GM18858 (cell line): ENCODE measurements at regions not wholly inside any gene's neighbourhood (a gene's known extent, or its start where the extent isn't known, plus 50 kb on each side); places are given as distances from the start of the nearest gene placed in this dataset.

Experiments used
- ATAC-seq: cut with Tn5 transposase; IDR thresholded peaks from one replicate; pipeline ENCODE4 v1.9.1; 2021; ENCODE audit not compliant: unreplicated experiment

DNA sequence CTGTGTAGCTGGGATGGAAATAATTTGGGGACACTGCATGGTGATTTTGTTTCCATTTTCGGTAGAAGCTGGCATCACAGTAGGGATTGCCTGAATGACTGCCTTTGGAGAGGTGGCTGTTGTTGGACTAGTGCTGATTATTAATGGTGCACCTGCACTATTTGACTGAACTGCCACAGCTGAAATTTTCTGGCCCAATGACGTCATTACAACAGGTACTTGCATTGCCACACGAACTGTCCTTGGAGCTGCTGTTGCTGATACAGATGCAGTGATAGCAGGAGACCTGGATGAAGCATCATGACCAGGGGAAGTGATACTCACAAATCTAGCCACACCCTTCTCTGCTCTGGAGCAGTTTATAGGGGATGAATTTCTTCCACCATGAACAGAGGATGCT is 95.6 kb upstream of the FOXC1 start:
- ATAC-seq: no peak

GRCh38 chr6:1515280-1515679 is 94.4 kb upstream of the FOXC1 start:
- no peak for ATAC-seq

GRCh38 chr6:1515781-1516180 is 93.9 kb upstream of the FOXC1 start:
- ATAC-seq: no peak

DNA sequence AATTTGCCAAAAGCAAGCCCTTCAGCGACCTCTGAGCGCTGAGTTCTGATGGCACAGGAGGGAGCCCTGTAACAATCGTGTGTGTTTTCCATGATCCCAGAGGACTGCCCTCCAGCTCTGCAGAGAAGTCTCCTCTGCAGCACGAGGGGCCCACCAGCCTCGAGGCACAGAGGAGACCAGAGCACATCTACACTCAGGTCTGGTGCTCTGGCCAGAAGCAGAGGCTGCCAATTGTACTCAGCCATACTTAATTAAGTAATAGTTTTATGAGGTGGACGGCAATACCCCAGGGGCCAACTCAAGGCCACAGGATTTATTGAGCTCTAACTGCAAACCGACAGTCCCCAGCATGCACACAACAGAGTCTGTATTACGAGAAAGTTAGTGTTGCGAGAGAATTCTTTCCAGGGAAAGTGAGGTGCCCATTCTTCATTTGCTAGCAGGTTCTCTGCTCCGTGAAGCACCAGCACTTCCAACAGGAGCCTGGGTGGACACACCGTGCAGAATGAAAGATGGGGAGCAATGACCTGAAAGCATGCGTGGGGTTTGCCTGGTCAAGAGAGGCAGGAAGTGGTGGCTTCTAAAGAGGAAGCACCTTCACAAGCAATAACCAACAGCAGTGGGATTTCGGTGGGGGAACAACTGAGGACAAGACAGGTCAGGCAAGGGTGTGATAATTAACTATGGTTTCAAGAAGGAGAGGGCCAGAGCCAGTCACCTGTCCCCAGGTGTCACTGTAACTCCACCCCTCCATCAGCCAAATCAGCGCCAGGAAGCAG is 92.8 kb upstream of the FOXC1 start:
- ATAC-seq: no peak

DNA sequence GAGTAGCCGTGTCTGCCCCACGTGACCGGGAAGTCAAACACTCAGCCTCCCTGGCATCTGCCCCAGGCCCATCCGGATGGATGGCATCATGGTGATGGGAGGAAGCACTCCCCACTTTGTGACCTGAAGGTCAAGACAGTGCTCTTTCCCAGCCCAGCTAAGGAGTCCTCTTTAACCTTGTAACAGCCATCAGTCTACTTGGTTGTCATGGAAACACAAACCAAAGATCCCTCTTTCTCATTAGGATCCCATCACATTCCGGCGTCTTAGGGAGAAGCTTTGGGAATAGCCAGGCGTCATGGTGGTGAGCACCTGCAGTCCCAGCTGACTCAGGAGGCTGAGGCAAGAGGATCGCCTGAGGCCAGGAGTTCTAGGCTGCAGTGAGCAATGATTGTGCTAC is 90.9 kb upstream of the FOXC1 start:
- no peak for ATAC-seq

GRCh38 chr6:1519597-1519996 is 90.1 kb upstream of the FOXC1 start:
- no peak for ATAC-seq

DNA sequence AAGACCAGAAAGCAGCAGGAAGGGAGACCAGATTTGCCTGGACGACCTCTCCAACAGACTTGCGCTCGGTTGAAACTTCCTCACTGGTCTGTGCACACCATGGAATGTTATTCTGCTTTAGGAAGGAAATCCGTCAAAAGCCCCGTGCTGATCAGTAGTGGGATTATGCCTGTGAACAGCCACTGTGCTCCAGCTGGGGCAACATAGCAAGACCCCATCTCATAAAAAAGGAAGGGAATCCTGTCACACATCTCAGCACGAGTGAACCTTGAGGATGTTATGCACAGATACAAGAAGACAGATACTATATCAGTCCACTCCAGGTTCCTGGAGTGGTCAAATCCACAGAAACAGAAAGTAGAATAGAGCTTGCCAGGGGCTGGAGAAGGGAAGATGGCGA is 86.9 kb upstream of the FOXC1 start:
- ATAC-seq: no peak

DNA sequence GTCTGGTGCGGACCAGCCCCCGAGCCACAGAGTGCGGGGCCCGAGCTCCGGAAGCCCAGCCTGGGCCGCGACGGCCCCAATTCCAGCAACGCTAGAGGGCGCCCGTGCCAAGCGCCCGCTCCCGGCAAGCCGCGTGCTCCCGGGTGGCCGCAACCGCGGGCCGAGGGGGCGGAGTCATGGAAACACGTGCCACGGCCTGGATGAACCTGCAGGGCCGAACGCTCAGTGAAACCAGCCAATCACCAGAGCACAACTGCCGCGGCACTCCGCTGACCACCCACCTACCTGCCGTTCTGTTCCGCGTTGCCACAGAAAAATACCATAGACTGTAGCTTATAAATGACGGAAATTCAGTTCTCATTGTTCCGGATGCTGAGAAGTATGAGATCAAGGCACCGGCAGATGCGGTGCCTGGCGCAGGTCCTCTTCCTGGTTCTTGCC is 85.7 kb upstream of the FOXC1 start:
- no peak for ATAC-seq

GRCh38 chr6:1525364-1526038 is 84.2 kb upstream of the FOXC1 start:
- ATAC-seq: no peak

DNA sequence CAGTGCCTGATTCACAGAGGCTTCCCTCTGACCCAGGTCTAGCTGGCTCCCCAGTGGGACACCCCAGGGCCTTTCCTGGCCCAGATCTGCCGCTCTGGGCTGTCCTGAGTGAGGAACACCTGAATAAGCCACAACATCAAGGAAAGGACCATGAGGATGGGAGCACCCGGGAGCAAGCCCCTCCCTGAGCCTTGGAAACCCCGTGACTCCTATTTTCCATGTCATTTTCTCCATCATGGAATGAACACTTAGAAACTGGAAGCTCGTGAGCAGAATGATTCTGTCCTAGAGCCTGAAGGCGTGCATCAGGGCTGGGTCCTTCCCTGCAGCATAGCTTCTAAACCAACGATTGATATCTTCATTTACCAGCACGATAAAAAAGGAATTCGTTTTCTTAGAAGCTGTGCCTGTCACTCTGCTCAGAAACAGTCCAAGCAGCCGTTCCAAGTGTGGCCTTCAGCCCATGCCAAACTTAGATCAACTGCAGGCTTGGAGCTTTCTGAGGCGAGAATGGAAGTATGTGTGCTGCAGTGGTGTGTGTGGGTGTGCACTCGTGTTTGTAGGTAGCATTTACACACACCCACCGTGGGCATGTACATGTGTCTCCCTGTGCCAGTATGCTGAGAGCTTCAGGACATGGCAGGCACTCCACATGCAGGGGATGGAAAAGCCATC is 83.2 kb upstream of the FOXC1 start:
- ATAC-seq: no peak

DNA sequence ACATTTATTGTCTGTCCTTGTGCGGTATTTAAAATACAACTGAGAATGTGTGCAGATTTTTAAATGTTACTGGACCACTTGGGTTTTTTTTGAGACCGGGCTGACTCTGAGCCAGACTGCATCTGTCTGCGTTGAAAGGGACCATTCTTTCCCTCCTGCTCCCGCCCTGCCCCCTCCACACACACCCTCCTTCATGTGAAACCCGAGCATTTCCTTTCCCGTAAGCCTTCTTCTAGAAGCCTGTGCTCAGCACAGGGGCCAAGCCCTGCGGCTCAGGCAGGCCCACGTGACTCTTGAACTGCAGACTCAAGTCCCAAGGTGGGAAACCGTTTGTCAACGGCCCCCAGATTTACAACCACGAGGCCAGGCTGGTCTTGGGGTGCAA is 82.7 kb upstream of the FOXC1 start:
- ATAC-seq: no peak

GRCh38 chr6:1535295-1535694 is 74.4 kb upstream of the FOXC1 start:
- no peak for ATAC-seq

GRCh38 chr6:1536526-1537429 is 72.9 kb upstream of the FOXC1 start:
- ATAC-seq: no peak

DNA sequence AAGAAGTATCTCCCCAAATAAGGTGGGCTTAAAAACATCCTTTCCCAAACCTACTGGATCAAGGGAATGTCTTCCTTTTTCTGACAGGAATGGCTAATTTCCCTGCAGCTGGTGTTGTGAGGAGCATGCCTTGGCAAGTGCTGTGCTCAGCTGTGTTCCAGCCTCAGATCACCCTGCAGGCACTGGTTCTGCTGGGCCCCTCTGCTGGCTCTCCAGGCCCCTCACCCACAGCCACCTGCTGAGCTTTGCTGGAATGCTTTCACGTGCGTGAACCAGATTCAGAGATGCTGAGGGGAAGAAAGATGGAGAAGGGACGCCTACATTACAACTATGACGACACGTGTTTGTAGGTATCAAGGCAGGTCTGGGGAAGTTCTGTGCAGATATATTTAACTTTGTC is 71.3 kb upstream of the FOXC1 start:
- ATAC-seq: no peak

- no peak for ATAC-seq
Observed at GRCh38 chr6:1538810-1539478, 70.8 kb upstream of the FOXC1 start.

- no peak for ATAC-seq
Observed at GRCh38 chr6:1540864-1541521, 68.7 kb upstream of the FOXC1 start.

DNA sequence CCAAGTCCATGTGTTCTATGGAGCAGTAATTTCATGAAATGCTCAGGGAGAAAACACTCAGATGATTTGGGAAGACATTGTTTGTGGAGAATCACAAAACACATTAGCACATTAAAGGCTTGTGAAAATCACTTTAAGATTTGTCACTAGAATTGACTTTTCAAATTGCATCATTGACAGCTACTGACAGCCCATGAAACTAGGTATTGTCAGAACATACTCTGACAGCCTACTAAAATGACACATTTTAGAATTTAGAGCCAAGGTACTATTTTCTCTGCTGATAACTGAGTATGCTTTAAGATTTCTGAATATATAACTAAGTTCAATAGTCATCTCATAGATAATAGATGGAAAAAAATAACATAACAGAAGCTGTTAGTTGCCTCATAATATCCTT is 67.4 kb upstream of the FOXC1 start:
- no peak for ATAC-seq

DNA sequence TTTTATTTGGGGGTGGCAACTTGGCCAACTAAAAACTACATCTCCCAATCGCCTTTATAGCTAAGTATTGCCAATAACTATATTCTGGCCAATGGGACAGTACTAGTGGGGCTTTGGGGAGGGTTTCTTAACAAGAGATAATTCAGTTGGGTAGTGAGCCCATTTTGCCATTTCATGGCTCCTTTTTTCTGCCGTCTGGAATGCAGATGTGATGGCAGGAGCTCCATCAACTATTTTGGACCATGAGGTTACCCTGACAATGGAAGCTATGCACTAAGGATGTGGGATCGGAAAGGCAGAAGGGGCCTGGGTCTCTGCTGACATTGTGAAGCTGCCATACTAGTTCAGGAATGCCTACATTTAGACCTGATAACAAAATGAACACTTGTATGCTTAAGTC is 67.0 kb upstream of the FOXC1 start:
- no peak for ATAC-seq

GRCh38 chr6:1544000-1544399 is 65.7 kb upstream of the FOXC1 start:
- no peak for ATAC-seq

GRCh38 chr6:1544603-1545002 is 65.1 kb upstream of the FOXC1 start:
- no peak for ATAC-seq
